CD14-positive monocyte (primary cell): ENCODE measurements at regions not wholly inside any gene's neighbourhood (a gene's known extent, or its start where the extent isn't known, plus 50 kb on each side); places are given as distances from the start of the nearest gene placed in this dataset.

Experiments
- DNase-seq, 3 donors: peaks; one replicate each; pipeline ENCODE4 v3.0.0-alpha.2; 2011 to 2022
- H2AFZ ChIP-seq: 2 replicates; pipeline ENCODE4 v1.6.0; 2012; ENCODE audit warnings: mild to moderate bottlenecking, low read depth, low read length, inconsistent platforms; ENCODE audit not compliant: insufficient read depth, poor library complexity, severe bottlenecking
- H3K27ac ChIP-seq, 2 donors: 1 replicate in 1 of 2; 2 replicates in 1 of 2; pipeline ENCODE4 v1.5.1; 2012 to 2013; ENCODE audit warnings: low read length in 2 of 2, control low read depth in 1 of 2, inconsistent platforms in 1 of 2, low read depth in 1 of 2, mild to moderate bottlenecking in 1 of 2
- H3K27me3 ChIP-seq, 2 donors: one replicate each; pipeline versions ENCODE4 v1.6.0 to v1.6.1; 2011 to 2013; ENCODE audit warnings: low read length in 2 of 2; ENCODE audit not compliant: control insufficient read depth in 2 of 2, insufficient read depth in 2 of 2
- H3K36me3 ChIP-seq, 2 donors: replicated peaks in 1 of 2; 1 replicate in 1 of 2; 2 replicates in 1 of 2; pipeline versions ENCODE4 v1.5.1 to v1.6.1; 2012 to 2013; ENCODE audit warnings: low read length in 2 of 2, control low read depth in 1 of 2, inconsistent platforms in 1 of 2, mild to moderate bottlenecking in 1 of 2; ENCODE audit not compliant: insufficient read depth in 2 of 2, control insufficient read depth in 1 of 2
- H3K4me1 ChIP-seq, 2 donors: 1 replicate in 1 of 2; 2 replicates in 1 of 2; pipeline versions ENCODE4 v1.5.1 to v1.6.1; 2012 to 2013; ENCODE audit warnings: low read length in 2 of 2, control low read depth in 1 of 2, inconsistent platforms in 1 of 2, mild to moderate bottlenecking in 1 of 2, moderate library complexity in 1 of 2; ENCODE audit not compliant: insufficient read depth in 2 of 2, control insufficient read depth in 1 of 2
- H3K4me2 ChIP-seq: replicated peaks from 2 replicates; pipeline ENCODE3; 2012; ENCODE audit warnings: low read length, moderate library complexity, mild to moderate bottlenecking; ENCODE audit not compliant: poor library complexity, severe bottlenecking; ENCODE audit errors: extremely low read depth
- H3K4me3 ChIP-seq, 3 experiments: fragments of 200-600 bp in 1 of 3; sonication (generic) in 1 of 3; replicated peaks in 1 of 3; 1 replicate in 2 of 3; 2 replicates in 1 of 3; pipeline ENCODE4 v1.5.1; 2011 to 2013; ENCODE audit warnings: low read length in 3 of 3, mild to moderate bottlenecking in 3 of 3, control low read depth in 2 of 3, low read depth in 2 of 3, inconsistent platforms in 1 of 3, moderate library complexity in 1 of 3
- H3K79me2 ChIP-seq: 2 replicates; pipeline ENCODE4 v1.6.0; 2012; ENCODE audit warnings: mild to moderate bottlenecking, control low read depth, inconsistent platforms, low read length, moderate library complexity; ENCODE audit not compliant: insufficient read depth
- H3K9ac ChIP-seq: 2 replicates; pipeline ENCODE4 v1.6.0; 2017; ENCODE audit warnings: low read length, mild to moderate bottlenecking; ENCODE audit not compliant: insufficient read depth, poor library complexity, severe bottlenecking
- H3K9me3 ChIP-seq, 2 donors: replicated peaks in 1 of 2; 1 replicate in 1 of 2; 2 replicates in 1 of 2; pipeline versions ENCODE4 v1.5.1 to v1.6.1; 2012 to 2013; ENCODE audit warnings: low read length in 2 of 2, control low read depth in 1 of 2; ENCODE audit not compliant: control insufficient read depth in 1 of 2, insufficient read depth in 1 of 2
- H4K20me1 ChIP-seq: 2 replicates; pipeline ENCODE4 v1.6.0; 2012; ENCODE audit warnings: mild to moderate bottlenecking, low read length, control low read depth, moderate library complexity; ENCODE audit not compliant: insufficient read depth
- H3K27ac Mint-ChIP-seq, 7 donors: one replicate each; pipeline ENCODE4 v1.8.0; 2020; ENCODE audit warnings: mild to moderate bottlenecking in 7 of 7, mixed read lengths in 7 of 7, moderate library complexity in 6 of 7, inconsistent platforms in 2 of 7
- H3K27me3 Mint-ChIP-seq, 3 donors: one replicate each; pipeline ENCODE4 v1.8.0; 2021 to 2022; ENCODE audit warnings: low read depth in 3 of 3, mild to moderate bottlenecking in 3 of 3, mixed read lengths in 3 of 3, moderate library complexity in 3 of 3, inconsistent platforms in 1 of 3
- H3K36me3 Mint-ChIP-seq, 2 donors: one replicate each; pipeline ENCODE4 v1.8.0; 2020; ENCODE audit warnings: mixed read lengths in 2 of 2, inconsistent platforms in 1 of 2, mild to moderate bottlenecking in 1 of 2
- H3K4me1 Mint-ChIP-seq: one replicate; pipeline ENCODE4 v1.8.0; 2020; ENCODE audit warnings: mild to moderate bottlenecking, mixed read lengths
- H3K4me3 Mint-ChIP-seq, 2 donors: one replicate each; pipeline ENCODE4 v1.8.0; 2020; ENCODE audit warnings: mild to moderate bottlenecking in 2 of 2, mixed read lengths in 2 of 2, moderate library complexity in 1 of 2
- H3K9me3 Mint-ChIP-seq, 7 donors: one replicate each; pipeline ENCODE4 v1.8.0; 2020 to 2022; ENCODE audit warnings: mixed read lengths in 7 of 7, mild to moderate bottlenecking in 6 of 7, moderate library complexity in 6 of 7, inconsistent platforms in 2 of 7
- WGBS: methylation state at CpG from one replicate; pipeline ENCODE4 v1.1.5; 2013; ENCODE audit warnings: missing lambda C conversion rate; ENCODE audit not compliant: insufficient coverage; 5-methylcytosine and 5-hydroxymethylcytosine counted together
- intact Hi-C, 2 donors: fragments of 100-400 bp; cut with micrococcal nuclease; formaldehyde crosslinking; loops; one replicate each; pipeline versions ENCODE4 v1.15.0 to v1.15.1; 2023
- TF ChIP-seq, protein P1 (sequence below): fragments of 200-600 bp; IDR thresholded peaks from one replicate; pipeline ENCODE4 v1.8.0; 2022; ENCODE audit warnings: antibody characterized with exemption, mild to moderate bottlenecking

DNA sequence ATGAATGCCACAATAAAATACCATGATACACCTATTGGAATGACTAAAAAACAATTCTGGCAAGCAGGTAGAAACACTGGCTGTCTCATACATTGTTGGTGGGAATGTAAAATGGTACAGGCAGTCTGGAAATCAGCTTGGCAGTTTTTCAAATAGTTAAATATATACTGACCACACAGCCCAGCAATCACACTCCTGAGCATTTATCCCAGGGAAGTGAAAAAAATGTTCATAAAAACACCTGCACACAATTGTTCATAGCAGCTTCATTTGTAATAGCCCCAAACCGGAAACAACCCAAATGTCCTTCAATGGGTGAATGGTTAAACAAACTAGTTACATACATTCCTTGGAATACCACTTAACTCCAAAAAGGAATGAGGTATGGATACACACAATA lies 137.2 kb downstream of the TFCP2L1 start:
- peaks cover 0 to 2% (median 0%) of the 10 kb centered on the region in 7 donors for H3K9me3 Mint-ChIP-seq
- H3K27ac ChIP-seq = no peak overlapping the region
- no peak overlapping the region for H3K9ac ChIP-seq
- WGBS = no CpG with 5 or more reads among the region's 1 CpG
- H3K4me3 ChIP-seq = no peak overlapping the region
- no peaks in the 10 kb centered on the region for H3K9me3 ChIP-seq
- DNase-seq = no peak
- no peaks in the 10 kb centered on the region for H3K79me2 ChIP-seq
- no peak overlapping the region for H3K27ac Mint-ChIP-seq
- peaks cover 3 to 6% (median 4%) of the 10 kb centered on the region in 3 donors for H3K27me3 Mint-ChIP-seq
- no peaks in the 10 kb centered on the region for H3K4me1 Mint-ChIP-seq
- no peaks in the 10 kb centered on the region for H3K4me1 ChIP-seq
- H2AFZ ChIP-seq = no peak overlapping the region
- no peaks in the 10 kb centered on the region for H3K36me3 ChIP-seq
- no peaks in the 10 kb centered on the region for H4K20me1 ChIP-seq
- TF ChIP-seq, protein P1, sequence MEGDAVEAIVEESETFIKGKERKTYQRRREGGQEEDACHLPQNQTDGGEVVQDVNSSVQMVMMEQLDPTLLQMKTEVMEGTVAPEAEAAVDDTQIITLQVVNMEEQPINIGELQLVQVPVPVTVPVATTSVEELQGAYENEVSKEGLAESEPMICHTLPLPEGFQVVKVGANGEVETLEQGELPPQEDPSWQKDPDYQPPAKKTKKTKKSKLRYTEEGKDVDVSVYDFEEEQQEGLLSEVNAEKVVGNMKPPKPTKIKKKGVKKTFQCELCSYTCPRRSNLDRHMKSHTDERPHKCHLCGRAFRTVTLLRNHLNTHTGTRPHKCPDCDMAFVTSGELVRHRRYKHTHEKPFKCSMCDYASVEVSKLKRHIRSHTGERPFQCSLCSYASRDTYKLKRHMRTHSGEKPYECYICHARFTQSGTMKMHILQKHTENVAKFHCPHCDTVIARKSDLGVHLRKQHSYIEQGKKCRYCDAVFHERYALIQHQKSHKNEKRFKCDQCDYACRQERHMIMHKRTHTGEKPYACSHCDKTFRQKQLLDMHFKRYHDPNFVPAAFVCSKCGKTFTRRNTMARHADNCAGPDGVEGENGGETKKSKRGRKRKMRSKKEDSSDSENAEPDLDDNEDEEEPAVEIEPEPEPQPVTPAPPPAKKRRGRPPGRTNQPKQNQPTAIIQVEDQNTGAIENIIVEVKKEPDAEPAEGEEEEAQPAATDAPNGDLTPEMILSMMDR = no peak
- intact Hi-C loops = no loop called here
- H3K4me2 ChIP-seq = no peak overlapping the region
- no peaks in the 10 kb centered on the region for H3K36me3 Mint-ChIP-seq
- H3K4me3 Mint-ChIP-seq = no peak overlapping the region
- no peaks in the 10 kb centered on the region for H3K27me3 ChIP-seq

DNA sequence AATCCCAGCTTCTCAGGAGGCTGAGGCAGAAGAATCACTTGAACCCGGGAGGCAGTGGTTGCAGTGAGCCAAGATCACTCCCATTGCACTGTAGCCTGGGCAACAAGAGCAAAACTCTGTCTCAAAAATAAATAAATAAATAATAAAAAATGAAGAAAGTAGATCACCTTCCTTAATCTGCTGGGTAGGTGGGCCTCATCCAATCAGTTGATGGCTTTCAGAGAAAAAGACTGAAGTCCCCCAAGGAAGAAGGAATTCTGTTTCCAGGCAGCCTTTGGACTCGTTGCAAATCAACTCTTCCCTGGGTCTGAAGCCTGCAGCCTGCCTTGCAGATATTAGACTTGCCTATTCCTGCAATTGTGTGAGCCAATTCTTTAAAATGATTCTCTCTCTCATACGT lies 136.5 kb downstream of the TFCP2L1 start:
- Histone ChIP-seq H3K79me2 (no peaks in the 10 kb centered on the region), H3K36me3 (no peaks in the 10 kb centered on the region), H3K4me2 (no peak overlapping the region), H3K27me3 (no peaks in the 10 kb centered on the region), H3K9ac (no peak overlapping the region), H3K27ac (no peak overlapping the region), H3K4me3 (no peak overlapping the region), H2AFZ (no peak overlapping the region), H3K9me3 (no peaks in the 10 kb centered on the region), H3K4me1 (no peaks in the 10 kb centered on the region), H4K20me1 (no peaks in the 10 kb centered on the region)
- DNase-seq = no peak
- TF ChIP-seq, protein P1 = no peak
- no peak overlapping the region for H3K27ac Mint-ChIP-seq
- H3K9me3 Mint-ChIP-seq = peaks cover 0 to 2% (median 0%) of the 10 kb centered on the region in 7 donors
- H3K27me3 Mint-ChIP-seq = peaks cover 3 to 6% (median 4%) of the 10 kb centered on the region in 3 donors
- H3K4me3 Mint-ChIP-seq = no peak overlapping the region
- intact Hi-C loops = no loop called here
- H3K36me3 Mint-ChIP-seq = no peaks in the 10 kb centered on the region
- no peaks in the 10 kb centered on the region for H3K4me1 Mint-ChIP-seq
- 85% methylated on average over 2 of the region's 3 CpGs for WGBS
